ENCODE measurements at regions not wholly inside any gene's neighbourhood (a gene's known extent, or its start where the extent isn't known, plus 50 kb on each side); places are given as distances from the start of the nearest gene placed in this dataset.

DNA sequence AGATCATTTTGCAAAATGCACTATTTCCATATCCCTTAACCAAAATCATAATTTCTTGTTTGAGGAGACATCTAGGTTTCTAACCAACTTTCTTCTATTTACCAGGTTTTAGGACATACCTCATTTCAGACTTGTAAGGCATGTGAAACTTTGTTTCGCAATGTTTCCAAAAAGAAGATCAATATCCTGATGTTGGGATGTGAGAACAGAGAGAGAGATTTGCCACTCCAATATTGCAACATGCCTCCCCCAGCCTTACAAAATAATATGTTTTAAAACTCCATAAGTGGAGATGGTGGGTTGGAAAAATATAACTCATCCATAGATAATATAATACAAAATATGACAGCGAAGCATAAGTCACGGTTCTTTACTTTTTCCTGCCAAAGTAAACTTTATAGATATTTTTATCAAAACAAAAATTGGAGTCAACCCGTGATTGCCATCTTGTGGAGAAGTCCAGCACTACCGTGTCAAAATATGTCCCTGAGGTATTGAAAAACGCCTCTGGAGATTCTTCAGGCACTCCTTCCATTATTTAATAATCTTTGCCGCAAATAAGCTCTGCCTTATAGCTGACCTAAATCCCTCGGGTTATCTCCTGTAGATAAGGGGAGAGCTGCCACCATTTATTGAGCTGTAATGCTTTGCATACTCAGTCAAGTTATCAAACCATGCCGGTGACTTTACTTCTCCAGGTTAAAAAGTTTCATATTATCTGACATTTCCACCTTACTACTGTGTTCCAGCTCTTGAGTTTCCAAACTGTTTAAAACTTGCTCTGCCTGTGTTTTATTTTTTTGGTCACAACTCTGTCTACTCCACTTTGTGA is 534.2 kb downstream of the HACE1 start:
- Histone ChIP-seq H2BK15ac (ENCODE audit: low read length) (no peak overlapping the region), H2BK120ac (replicated peaks; ENCODE audit: low read depth, low read length) (no peak overlapping the region), H3K23me2 (ENCODE audit: low read depth, low read length) (no peaks in the 10 kb centered on the region), H3K4me1 (replicated peaks in 1 of 4; ENCODE audit: control insufficient read depth in 3 of 4, insufficient read depth in 4 of 4, low read length in 3 of 4) (no peaks in the 10 kb centered on the region), H4K8ac (ENCODE audit: extremely low read depth, insufficient read depth, low read length) (no peak overlapping the region), H3K14ac (ENCODE audit: insufficient read length) (no peak overlapping the region), H3K18ac (ENCODE audit: extremely low read depth, low read length) (no peak overlapping the region), H3K79me1 (ENCODE audit: low read depth, low read length) (no peaks in the 10 kb centered on the region), H2BK5ac (ENCODE audit: low read depth, low read length) (no peak overlapping the region), H3K23ac (ENCODE audit: insufficient read length) (no peak overlapping the region), H3K36me3 (ENCODE audit: control insufficient read depth in 2 of 4, insufficient read depth in 4 of 4, low read length in 3 of 4) (no peaks in the 10 kb centered on the region), H4K20me1 (replicated peaks in 1 of 2; ENCODE audit: control insufficient read depth in 1 of 2, insufficient read depth in 2 of 2, low read length in 2 of 2) (no peaks in the 10 kb centered on the region), H3K9ac (replicated peaks in 1 of 4; ENCODE audit: extremely low read depth in 1 of 4, low read depth in 3 of 4, low read length in 3 of 4) (no peak overlapping the region), H3K4me2 (ENCODE audit: insufficient read depth in 1 of 2, low read depth in 2 of 2, low read length in 2 of 2) (no peak overlapping the region), H4K5ac (ENCODE audit: insufficient read length, low read depth, low read length) (no peak overlapping the region), H3K4me3 (ENCODE audit: extremely low read depth in 1 of 4, insufficient read depth in 2 of 4, low read depth in 3 of 4, low read length in 4 of 4) (no peak overlapping the region), H4K91ac (replicated peaks; ENCODE audit: insufficient read length, low read length) (no peak overlapping the region), H3K56ac (replicated peaks; ENCODE audit: insufficient read length, low read depth, low read length) (no peak overlapping the region), H2BK12ac (ENCODE audit: low read depth, low read length) (no peak overlapping the region), H3K27ac (ENCODE audit: low read depth, low read length) (no peak overlapping the region), H2AK5ac (ENCODE audit: low read depth, low read length) (no peak overlapping the region), H3K9me3 (ENCODE audit: insufficient read depth in 2 of 2, low read depth in 1 of 2, low read length in 1 of 2) (no peaks in the 10 kb centered on the region), H3K79me2 (ENCODE audit: control insufficient read depth in 1 of 2, insufficient read depth in 2 of 2, low read length in 2 of 2) (no peaks in the 10 kb centered on the region), H3K27me3 (replicated peaks in 1 of 4; ENCODE audit: control insufficient read depth in 3 of 4, extremely low read depth in 1 of 4, insufficient read depth in 3 of 4, low read length in 3 of 4) (no peaks in the 10 kb centered on the region), H2BK20ac (ENCODE audit: low read length) (no peak overlapping the region), H3K4ac (replicated peaks; ENCODE audit: insufficient read length, low read depth, low read length) (no peak overlapping the region), H2AFZ (ENCODE audit: low read length) (no peak overlapping the region)
- ChIA-PET CTCF (ENCODE audit: partially characterized antibody) (interaction anchor here (0.6 to 2.8 kb wide), 33 partner anchors 10 to 1981 kb away, joined by 3 to 25 read pairs (median 5); no protein-coding TSS in a partner anchor), POLR2A (ENCODE audit: partially characterized antibody) (no interaction called here)
- FAIRE-seq = peak; percentile 63
- no peak for DNase-seq (ENCODE audit: low read depth in 1 of 2, low spot score in 2 of 2)
- WGBS, 2 experiments (ENCODE audit: extremely low coverage in 1 of 2, insufficient coverage in 1 of 2, insufficient read length in 1 of 2, insufficient replicate concordance in 2 of 2, low coverage in 1 of 2, low lambda C conversion rate in 2 of 2, missing lambda C conversion rate in 1 of 2) = 59% methylated on average over 9 of the region's 9 CpGs; no CpG with 5 or more reads in 1 of the 2 experiments
- TF ChIP-seq KDM4A (IDR thresholded peaks at IDR 0.05; ENCODE audit: low read depth, low read length, severe bottlenecking) (no peak), NANOG (IDR thresholded peaks at IDR 0.05; ENCODE audit: insufficient read depth, low read depth, low read length, poor library complexity, severe bottlenecking) (no peak), JUN (IDR thresholded peaks at IDR 0.05; ENCODE audit: low read depth, low read length) (no peak), CHD2 (IDR thresholded peaks at IDR 0.05; ENCODE audit: low read length) (no peak), SP2 (IDR thresholded peaks at IDR 0.05; ENCODE audit: low read length) (no peak), BCL11A (IDR thresholded peaks at IDR 0.05; ENCODE audit: low read depth in 2 of 2, low read length in 2 of 2) (no peak), RBBP5 (IDR thresholded peaks at IDR 0.05; ENCODE audit: borderline replicate concordance, low read depth, low read length) (no peak), JUND (IDR thresholded peaks at IDR 0.05; ENCODE audit: low read length) (no peak), FOSL1 (IDR thresholded peaks at IDR 0.05; ENCODE audit: insufficient read depth, low read depth, low read length) (no peak), MAX (IDR thresholded peaks at IDR 0.05) (no peak), KDM1A (IDR thresholded peaks at IDR 0.05; ENCODE audit: borderline replicate concordance, low read length) (no peak)
- TF ChIP-seq, protein P1, sequence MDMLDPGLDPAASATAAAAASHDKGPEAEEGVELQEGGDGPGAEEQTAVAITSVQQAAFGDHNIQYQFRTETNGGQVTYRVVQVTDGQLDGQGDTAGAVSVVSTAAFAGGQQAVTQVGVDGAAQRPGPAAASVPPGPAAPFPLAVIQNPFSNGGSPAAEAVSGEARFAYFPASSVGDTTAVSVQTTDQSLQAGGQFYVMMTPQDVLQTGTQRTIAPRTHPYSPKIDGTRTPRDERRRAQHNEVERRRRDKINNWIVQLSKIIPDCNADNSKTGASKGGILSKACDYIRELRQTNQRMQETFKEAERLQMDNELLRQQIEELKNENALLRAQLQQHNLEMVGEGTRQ (IDR thresholded peaks at IDR 0.05; ENCODE audit: low read length) = no peak

Data from H1 (cell line).